GM18511 (cell line): ENCODE measurements at regions not wholly inside any gene's neighbourhood (a gene's known extent, or its start where the extent isn't known, plus 50 kb on each side); places are given as distances from the start of the nearest gene placed in this dataset.

ENCODE experiments used
- ATAC-seq: cut with Tn5 transposase; IDR thresholded peaks from one replicate; pipeline ENCODE4 v1.9.1; 2021; ENCODE audit warnings: mild to moderate bottlenecking, moderate library complexity; ENCODE audit not compliant: unreplicated experiment

DNA sequence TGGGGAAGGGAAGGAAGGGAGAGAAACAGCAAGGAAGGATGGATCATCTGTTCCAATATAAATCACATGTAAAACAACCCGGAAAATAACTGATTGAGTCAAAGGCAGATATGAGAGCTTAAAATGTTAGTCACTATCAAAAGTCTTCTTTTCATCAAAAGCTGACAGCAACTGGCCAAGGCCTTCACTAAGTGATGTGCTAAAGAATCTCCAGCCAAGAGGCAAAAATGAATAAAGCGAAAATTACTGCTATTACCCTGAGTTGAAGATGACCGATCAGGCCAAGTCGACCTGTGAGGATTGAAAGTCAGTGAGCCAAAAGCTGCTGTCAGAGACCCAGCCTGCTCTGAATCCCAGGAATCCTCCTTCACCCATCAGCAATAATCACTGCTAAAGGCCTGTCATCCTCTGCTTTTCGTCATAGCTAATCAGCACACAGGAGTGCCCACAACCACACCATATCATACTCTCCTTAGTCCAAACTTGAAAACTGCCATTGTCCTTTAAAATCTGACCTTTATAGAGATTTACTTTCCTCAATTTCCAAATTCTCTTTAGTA, 736.9 kb downstream of the TLE1 start:
- no peak for ATAC-seq

DNA sequence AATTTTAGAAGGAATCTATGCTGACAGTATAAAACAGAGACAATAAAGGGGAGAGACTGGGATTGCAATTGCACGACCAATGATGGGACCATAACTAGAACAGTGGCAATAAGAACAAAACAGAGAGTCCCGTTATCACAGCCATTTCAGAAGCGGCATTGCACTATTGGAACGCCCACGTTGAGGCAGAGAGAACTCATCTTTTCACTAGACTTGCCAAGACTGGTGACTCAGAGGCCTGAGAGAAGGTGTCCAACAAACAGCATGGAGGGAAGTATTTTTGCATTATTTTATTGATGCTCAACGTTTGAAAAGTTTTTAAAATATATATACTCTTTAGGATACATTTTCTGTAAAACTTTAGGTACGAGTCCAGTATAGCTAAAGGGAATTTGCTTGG, 737.7 kb downstream of the TLE1 start:
- ATAC-seq: no peak

- no peak for ATAC-seq
These were observed 740.5 kb downstream of the TLE1 start for GRCh38 chr9:80948876-80949275.

DNA sequence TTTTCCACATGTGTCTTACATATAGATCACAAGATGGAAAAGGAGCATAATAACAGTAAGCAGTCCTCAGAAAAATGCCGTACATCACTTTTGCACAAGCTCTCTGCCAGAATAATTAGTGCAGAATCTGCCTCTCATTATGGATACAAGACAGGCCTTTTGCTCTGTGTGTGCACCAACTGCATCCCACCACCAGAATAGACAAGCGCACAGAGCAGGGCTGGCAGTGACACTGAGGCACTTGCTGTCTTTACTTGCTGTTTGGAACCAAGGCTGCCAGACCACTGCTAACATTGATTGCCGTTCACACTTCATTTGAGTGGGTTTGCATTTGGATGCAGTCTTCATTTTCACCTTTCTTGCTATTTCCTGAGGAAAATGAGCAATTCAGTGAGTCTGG, 741.3 kb downstream of the TLE1 start:
- ATAC-seq: no peak

DNA sequence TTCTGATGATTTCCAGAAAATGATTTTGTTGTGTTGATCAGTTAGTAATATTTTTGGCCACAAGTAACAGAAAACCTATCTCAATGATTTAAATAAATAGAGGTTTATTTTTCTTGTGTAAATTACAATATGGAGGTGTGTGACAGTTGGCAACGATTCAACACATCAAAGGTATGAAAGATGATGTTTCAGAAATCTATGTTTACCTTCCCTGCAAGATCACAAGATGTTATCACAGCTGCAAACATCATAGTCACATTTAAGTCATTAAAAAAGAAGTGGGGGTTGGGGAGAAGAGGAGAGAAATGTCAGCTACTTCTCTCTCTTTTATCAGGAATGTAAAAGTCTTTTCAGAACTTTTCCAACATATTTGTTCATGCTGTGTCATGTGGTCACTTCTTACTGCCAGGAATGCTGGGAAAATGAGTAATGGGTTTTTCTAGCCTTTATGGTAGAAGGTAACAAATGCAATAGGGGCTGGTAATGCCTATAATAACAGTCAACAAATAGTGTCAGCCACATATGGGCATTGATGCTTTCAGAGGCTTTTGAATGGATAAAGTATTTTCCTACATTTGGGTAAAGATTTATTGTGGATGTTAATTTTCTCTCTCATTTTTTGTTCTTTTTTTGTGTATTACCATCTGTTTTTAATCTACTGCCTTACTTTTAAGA, 742.7 kb downstream of the TLE1 start:
- no peak for ATAC-seq

DNA sequence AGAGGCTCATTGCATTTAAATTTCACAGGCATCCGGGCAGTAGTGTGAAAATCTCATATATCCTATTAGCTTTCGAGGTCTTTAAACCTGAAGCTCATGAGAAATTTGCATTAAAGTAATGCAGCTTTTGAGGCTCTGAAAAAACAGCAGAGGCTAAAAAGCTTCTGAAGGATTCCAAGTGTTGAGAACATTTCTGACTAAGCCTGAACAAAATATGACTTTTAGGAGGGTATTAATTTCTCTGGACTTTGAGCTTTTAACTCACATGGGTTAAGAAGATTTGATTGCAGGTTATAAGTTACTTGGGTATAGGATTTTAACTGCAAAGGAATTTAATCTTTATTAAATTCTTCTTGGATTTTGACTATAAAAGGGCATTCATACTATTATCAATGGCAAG, 743.9 kb downstream of the TLE1 start:
- ATAC-seq: no peak

DNA sequence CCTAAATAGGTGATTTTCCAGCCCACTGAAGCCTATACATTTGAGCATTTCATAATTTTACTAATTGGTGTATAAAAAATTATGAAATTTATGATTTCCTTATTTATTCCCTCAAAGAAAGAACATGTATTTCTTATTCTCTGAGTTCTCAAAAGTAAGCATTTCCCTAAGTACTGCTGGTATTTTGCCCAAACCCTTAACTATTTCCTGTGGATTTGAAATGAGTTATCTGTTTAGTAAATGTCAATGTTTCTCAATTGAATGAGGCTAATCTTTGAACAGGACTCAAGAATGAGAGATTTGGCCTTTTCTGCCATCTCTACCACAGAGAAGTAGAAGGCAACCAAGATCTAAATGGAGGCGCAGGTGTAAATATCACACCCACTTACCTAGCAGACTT, 751.7 kb downstream of the TLE1 start:
- no peak for ATAC-seq

GRCh38 chr9:80934095-80934494, 755.3 kb downstream of the TLE1 start:
- no peak for ATAC-seq

GRCh38 chr9:80932947-80933780, 756.2 kb downstream of the TLE1 start:
- ATAC-seq: no peak

DNA sequence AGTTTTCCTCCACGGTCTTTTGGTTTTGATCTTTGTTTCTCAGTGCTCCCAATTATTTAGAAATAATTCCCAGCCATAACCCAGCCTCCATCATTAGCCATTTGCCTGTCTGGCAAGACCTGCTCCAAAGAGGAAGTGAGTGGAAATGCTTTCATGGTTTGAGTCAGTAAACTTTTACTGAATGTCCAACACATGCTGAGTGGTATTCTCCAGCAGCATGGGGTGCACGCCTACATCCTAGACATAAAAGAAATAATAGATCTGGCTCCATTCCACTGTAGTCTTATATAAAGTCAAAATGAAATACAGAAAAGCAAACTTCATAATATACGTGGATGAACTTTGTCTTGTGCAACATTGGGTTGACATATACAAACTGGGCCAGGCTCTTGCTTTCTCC, 757.2 kb downstream of the TLE1 start:
- no peak for ATAC-seq

GRCh38 chr9:80931163-80931562, 758.2 kb downstream of the TLE1 start:
- no peak for ATAC-seq

GRCh38 chr9:80928697-80929096, 760.6 kb downstream of the TLE1 start:
- no peak for ATAC-seq

DNA sequence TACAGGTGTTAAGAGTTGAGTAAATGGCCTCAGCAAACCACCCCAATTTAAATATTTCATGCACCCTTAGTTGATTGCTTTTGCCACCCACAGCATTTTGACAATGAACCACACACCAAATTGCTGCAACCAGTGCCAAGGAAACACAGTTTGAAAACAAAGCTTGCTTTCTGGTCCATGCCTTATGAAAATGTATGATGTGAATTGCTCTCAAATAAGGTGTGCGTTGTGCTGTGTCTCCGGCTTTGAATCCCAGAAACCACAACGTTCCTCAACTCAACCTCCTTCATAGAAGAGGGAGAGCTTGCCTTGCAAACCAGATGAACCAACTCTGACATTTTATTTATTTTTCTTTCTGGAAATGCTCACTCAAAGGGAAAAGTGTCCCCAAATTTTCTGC, 762.7 kb downstream of the TLE1 start:
- no peak for ATAC-seq

DNA sequence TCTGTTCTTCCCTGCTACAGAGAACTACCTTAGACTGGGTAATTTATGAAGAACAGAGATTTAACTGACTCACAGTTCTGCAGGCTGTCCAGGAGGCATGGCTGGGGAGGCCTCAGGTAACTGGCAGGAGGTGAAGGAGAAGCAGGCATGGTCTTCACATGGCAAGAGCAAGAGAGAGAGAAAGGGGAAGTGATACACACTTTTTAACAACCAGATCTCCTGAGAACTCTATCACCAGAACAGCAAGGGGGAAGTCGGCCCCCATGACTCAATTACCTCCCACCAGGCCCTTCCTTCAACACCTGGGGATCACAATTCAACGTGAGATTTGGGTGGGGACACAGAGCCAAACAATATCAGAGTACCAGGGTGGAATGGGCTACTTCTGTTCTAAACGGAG, 766.8 kb downstream of the TLE1 start:
- no peak for ATAC-seq

DNA sequence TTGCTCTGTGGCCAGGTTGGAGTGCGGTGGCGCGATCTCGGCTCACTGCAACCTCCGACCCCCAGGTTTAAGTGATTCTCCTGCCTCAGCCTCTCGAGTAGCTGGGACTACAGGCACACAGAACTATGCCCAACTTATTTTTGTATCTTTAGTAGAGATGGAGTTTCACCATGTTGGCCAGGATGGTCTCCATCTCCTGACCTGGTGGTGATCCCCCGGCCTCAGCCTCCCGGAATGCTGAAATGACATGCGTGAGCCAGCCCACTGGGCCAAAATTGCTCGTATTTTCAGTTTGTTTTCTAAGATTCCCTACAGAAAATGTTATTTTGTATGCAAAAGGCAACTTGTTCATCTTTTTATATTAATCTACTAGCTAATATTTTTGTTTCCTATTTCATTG, 782.6 kb downstream of the TLE1 start:
- no peak for ATAC-seq

GRCh38 chr9:80899208-80899607, 790.1 kb downstream of the TLE1 start:
- no peak for ATAC-seq

GRCh38 chr9:80893190-80893589, 796.2 kb downstream of the TLE1 start:
- ATAC-seq: no peak

GRCh38 chr9:80892703-80893102, 796.6 kb downstream of the TLE1 start:
- ATAC-seq: no peak

GRCh38 chr9:80890124-80890523, 799.2 kb downstream of the TLE1 start:
- ATAC-seq: no peak

DNA sequence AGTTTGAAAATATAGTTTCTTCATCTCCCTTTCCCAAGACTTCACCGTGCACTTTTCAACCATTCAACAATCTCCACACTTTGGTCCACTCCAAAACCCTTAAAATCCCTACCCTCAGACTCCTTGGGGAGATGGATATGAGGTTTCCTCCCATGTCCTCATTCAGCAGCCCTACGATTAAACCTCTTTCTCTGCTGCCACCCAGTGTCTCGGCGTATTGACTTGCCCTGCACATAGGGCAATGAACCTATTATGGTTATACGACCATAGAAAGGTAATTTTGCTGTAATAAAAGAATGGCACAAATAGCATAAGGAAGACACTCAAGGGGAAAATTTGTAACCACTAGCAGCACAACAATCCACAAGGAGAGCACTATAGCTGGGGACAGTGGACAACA, 803.5 kb downstream of the TLE1 start:
- no peak for ATAC-seq

GRCh38 chr9:80883826-80884579, 805.3 kb downstream of the TLE1 start:
- ATAC-seq: no peak

- ATAC-seq: no peak
These were observed 805.9 kb downstream of the TLE1 start for GRCh38 chr9:80883426-80883825.
